GM21529 (cell line): ENCODE measurements at regions not wholly inside any gene's neighbourhood (a gene's known extent, or its start where the extent isn't known, plus 50 kb on each side); places are given as distances from the start of the nearest gene placed in this dataset.
A peak's percentile ranks its signal among the peaks of the same experiment; 100 is the strongest.
"Not testable (repeated sequence)": the region's sequence is repeated elsewhere in the genome, so short reads cannot be mapped to it uniquely, and the experiment has no call there.

Source experiments
- ATAC-seq: cut with Tn5 transposase; IDR thresholded peaks from one replicate; pipeline ENCODE4 v1.9.1; 2021; ENCODE audit not compliant: unreplicated experiment

DNA sequence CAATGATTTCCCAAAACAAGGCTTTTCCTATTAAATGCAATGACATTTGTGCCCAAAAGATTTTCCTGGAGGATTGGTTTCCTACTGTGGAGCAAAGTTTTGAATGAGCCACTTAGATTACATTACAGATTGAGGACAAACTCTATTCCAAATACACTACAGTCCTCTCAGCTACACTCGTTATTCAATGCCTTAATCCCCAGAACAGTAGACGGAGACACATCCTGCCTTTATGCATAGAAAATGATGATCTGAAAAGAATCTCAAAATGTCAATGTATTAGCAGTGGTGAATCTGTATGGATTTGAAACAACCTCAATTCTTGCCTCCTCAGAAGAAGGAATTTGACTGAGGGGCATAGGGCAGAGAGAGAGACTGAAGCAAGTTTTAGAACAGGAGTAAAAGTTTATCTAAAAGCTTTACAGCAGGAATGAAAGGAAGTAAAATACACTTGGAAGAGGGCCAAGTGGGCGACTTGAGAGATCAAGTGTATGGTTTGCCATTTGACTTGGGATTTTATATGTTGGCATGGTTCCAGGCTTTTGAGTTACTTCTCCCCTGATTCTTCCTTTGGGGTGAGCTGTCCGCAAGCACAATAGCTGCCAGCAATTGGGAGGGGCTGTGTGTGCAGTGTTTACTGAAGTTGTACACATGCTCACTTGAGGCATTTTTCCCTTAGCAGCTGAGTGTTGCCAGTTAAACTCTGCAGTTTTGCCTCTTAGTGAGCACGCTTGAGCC is 891.9 kb upstream of the MBL2 start:
- ATAC-seq = no peak

- no peak for ATAC-seq
Observed at GRCh38 chr10:53650794-53651193, 878.2 kb upstream of the MBL2 start.

DNA sequence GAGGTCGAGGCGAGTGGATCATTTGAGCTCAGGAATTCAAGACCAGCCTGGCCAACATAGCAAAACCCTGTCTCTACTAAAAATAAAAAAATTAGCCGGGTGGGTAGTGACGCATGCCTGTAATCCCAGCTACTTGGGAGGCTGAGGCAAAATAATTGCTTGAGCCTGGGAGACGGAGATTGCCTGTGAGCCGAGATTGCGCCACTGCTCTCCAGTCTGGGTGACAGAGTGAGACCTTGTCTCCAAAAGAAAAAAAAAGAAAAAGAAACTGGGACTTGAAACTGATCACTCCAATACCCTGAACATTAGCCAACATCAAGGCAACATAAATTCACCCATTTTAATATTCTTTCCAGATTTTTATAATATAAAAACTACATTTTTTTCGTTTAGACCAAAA is 874.6 kb upstream of the MBL2 start:
- not testable (repeated sequence) for ATAC-seq

DNA sequence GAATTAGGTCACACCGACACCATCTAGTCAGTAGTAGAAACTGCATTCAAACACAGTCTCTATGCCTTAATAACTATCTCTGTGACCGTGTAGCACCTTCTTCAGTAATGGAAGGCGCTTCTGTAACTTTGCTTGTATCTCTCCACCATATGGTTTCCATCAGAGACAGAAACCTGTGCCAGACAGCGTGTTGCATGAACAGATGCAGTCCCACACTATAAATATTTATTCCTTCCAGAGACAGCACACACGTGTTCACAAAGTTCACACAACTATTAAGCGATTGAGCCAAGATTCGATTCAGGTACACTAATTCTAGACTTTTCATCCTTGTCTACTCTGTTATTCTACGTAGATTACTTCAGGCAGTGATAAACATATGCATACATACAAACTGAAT is 873.9 kb upstream of the MBL2 start:
- ATAC-seq = no peak

- ATAC-seq = no peak
Observed at GRCh38 chr10:53645951-53646350, 873.4 kb upstream of the MBL2 start.

GRCh38 chr10:53638006-53638405 is 865.4 kb upstream of the MBL2 start:
- no peak for ATAC-seq

GRCh38 chr10:53624722-53625121 is 852.1 kb upstream of the MBL2 start:
- ATAC-seq = no peak

DNA sequence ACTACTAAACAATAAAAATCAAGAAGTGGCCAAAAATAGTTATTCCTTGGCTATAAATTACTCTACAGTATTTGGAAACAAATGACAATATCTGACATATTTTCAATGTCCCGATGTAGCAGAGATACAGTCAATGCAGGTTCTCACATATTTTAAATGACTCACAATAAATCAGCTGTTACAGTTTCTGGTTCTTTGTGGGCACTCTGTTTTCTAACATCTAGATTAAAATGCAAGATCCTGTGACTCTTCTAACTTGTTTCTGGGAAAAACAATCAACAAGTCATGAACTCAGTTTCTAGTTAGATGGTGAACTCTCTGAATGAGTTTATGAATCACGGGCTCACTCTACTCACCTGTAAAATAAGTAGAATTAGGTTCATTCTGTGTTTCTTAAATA is 849.6 kb upstream of the MBL2 start:
- no peak for ATAC-seq

DNA sequence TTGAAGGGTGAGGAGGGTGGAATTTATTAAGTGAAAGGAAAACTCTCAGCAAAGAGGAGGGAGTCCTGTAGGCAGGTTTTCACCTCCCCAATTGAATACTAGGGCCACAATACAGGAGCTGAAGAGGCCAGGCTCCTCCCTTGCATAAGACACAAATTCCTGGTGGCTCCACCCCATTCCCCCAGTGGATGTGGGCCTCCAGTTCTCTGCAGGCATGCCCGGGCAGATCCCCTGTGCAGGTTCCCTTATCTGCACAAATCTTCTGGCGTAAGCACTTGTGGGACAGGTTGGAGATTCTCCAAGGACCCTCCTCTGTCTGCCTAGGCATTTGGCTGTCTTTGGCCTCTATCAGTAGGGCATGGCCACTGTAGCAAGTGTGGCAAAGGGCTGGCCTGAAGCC is 847.1 kb upstream of the MBL2 start:
- no peak for ATAC-seq

- no peak for ATAC-seq
Observed at GRCh38 chr10:53607691-53608090, 835.1 kb upstream of the MBL2 start.

DNA sequence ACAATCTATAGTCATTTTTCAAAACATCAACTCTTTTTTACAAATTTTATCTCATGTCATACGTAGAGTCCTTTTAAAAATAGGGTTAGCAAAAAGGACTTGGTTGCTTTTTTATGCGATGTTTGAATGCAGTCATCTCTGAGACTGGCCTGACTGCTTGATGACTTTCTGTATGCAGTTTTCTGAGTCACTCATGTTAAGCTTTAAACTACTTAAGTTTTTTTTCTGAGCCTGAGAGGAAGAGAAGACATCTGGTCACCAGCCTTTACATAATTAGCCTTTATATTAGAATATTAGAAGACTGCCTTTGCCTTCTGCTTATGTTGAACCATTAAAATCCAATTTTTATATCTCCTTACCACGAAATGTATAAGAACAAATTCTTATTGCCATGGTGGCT is 834.4 kb upstream of the MBL2 start:
- no peak for ATAC-seq

GRCh38 chr10:53601260-53601875 is 828.8 kb upstream of the MBL2 start:
- ATAC-seq = peak; percentile 81

DNA sequence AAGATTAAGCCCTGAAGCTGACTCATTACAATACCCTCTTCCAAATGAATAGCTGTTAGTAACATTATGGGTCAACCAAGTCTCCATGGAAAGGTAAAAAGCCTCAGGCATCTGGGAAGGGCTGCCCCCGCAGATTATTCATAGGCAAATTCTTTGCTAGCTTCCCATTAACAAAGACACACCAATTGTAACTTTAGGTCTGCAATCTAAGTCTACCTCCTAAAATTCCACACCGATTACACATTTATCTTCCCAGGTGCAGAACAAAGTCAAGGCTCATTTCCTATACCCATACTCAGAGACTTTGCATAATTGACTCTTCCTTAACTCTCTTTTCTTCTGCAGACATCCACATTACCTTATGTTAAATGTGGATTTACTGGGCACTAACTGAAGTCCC is 826.3 kb upstream of the MBL2 start:
- no peak for ATAC-seq

DNA sequence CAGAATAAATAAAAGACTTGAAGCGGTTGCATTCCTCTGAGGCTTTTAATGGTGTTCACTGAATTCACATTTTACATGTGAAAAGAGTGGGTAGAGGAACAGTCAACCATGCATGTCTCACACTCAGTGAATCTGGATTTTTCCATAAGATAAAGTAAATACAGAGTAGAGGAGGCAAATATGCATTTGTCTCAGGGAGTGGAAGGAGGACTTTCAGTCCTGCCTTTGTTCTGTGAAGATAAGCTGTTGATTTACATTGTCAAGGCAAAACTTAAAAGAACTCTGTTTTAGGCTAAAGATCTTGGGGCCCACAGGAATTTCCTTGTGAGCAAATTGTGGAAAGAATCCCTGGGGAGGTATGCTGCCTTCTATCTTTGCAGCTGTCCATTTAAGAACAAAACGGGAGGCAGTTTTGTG is 825.3 kb upstream of the MBL2 start:
- no peak for ATAC-seq

GRCh38 chr10:53580465-53580864 is 807.9 kb upstream of the MBL2 start:
- no peak for ATAC-seq

DNA sequence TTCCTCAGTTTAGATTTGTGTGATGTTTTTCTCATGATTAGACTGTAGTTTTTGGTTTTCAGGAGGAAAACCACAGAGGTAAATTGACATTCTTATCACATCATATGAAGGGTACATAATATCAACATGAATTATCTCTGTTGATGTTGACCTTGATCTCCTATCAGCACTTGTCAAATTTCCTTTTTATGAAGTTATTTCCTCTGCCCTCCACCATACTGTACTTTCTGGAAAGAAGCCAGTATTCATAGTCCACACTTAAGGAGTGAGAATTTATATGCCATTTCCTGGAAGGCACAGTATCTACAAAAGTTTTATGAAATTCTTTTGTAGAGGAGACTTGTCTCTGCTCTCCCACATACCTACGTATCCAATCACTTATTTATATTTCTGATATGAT is 807.2 kb upstream of the MBL2 start:
- no peak for ATAC-seq

- no peak for ATAC-seq
Observed at GRCh38 chr10:53574024-53574423, 801.4 kb upstream of the MBL2 start.

GRCh38 chr10:53573498-53573897 is 800.9 kb upstream of the MBL2 start:
- no peak for ATAC-seq

DNA sequence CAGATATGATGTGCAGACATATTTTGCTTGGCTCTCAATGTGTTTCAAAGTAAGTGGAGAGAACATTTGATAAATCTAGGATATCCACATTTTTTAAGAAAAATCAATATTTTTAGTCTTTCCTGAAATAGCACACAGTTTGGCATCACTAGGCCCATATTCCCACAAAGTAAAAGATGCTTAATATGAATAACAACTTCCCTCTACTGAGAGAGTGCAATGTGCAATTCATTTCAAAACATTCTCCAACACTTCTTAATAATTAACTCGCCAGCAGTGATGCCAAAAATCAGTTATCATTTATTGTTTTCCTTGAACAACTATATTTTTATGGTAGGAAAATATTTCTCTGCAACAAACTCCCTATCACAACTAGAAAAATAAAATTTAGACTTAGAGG is 800.2 kb upstream of the MBL2 start:
- ATAC-seq = no peak

GRCh38 chr10:53570221-53570620 is 797.6 kb upstream of the MBL2 start:
- no peak for ATAC-seq

GRCh38 chr10:53569455-53569854 is 796.9 kb upstream of the MBL2 start:
- ATAC-seq = no peak

DNA sequence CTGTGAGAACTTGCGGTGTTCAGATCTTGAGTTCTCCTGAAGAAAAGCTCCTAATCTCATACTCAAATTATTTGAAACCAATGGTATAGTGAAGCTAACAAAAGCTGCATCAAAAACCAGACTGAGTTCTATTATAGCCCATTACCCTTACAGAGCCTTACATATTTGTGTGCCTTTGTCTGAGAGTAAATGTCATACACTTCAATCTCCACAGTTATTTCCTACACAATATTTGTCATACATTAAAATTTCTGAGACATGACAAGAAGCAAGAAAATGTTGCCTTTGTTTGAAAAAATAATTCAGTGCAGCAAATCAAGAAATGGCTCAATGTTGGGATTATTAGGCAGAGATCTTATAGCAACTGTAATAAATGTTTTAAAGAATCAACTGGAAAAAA is 776.1 kb upstream of the MBL2 start:
- ATAC-seq = no peak

DNA sequence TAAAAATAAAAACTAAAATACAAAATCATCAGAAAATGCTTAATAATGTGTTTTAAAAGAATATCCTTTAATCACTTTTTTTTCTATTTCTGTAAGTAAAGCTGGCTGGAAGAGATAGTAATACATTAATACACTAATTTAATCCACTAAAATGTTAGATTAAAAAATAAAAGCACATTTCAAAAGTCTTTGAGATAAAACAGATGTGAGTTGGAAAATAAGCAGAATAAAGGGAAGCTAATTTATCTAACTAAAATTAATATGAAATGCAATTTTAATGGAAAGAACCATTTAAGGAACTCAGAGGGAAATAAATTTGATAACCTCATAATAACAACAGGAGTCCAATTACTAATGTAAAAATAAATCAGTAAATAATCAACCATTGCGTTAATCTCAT is 774.8 kb upstream of the MBL2 start:
- no peak for ATAC-seq
